GM12864 (cell line): ENCODE measurements at regions not wholly inside any gene's neighbourhood (a gene's known extent, or its start where the extent isn't known, plus 50 kb on each side); places are given as distances from the start of the nearest gene placed in this dataset.
"Not testable (repeated sequence)": the region's sequence is repeated elsewhere in the genome, so short reads cannot be mapped to it uniquely, and the experiment has no call there.

Experiments used
- DNase-seq: peaks from one replicate; pipeline ENCODE4 v3.0.0-alpha.2; 2011; ENCODE audit warnings: low read depth
- H3K4me3 ChIP-seq: 2 replicates; pipeline ENCODE4 v1.5.1; 2011; ENCODE audit warnings: mild to moderate bottlenecking, low read depth, low read length, control low read depth
- CTCF ChIP-seq: IDR thresholded peaks from 2 replicates; pipeline ENCODE4 v1.5.1; 2011; ENCODE audit warnings: low read depth, mild to moderate bottlenecking, moderate library complexity, low read length, control low read depth, inconsistent platforms; ENCODE audit errors: missing control alignments

- not testable (repeated sequence) for H3K4me3 ChIP-seq, DNase-seq
Observed at GRCh38 chr12:76292891-76293290, 55.3 kb downstream of the BBS10 start.

- H3K4me3 ChIP-seq, DNase-seq: not testable (repeated sequence)
Observed at GRCh38 chr12:76292305-76292704, 55.9 kb downstream of the BBS10 start.

- no peak overlapping the region for H3K4me3 ChIP-seq
- no peak for TF ChIP-seq CTCF
- DNase-seq, result no peak
Observed at GRCh38 chr12:76290963-76291859, 57.0 kb downstream of the BBS10 start.

- DNase-seq, result no peak
- TF ChIP-seq CTCF, result no peak
- H3K4me3 ChIP-seq, result no peak overlapping the region
Observed at GRCh38 chr12:76288218-76288617, 60.0 kb downstream of the BBS10 start.

GRCh38 chr12:76284816-76285750, 63.1 kb downstream of the BBS10 start:
- no peak overlapping the region for H3K4me3 ChIP-seq
- no peak for TF ChIP-seq CTCF
- DNase-seq, result no peak

GRCh38 chr12:76282744-76283143, 65.5 kb downstream of the BBS10 start:
- H3K4me3 ChIP-seq, result no peak overlapping the region
- no peak for DNase-seq
- TF ChIP-seq CTCF, result no peak

- no peak for DNase-seq
- no peak for TF ChIP-seq CTCF
Observed at GRCh38 chr12:76277480-76277879, 70.7 kb downstream of the BBS10 start.

More at GRCh38 chr12:76277480-76277879, 70.7 kb downstream of the BBS10 start:
- no peak overlapping the region for H3K4me3 ChIP-seq
